ENCODE measurements at regions not wholly inside any gene's neighbourhood (a gene's known extent, or its start where the extent isn't known, plus 50 kb on each side); places are given as distances from the start of the nearest gene placed in this dataset.

GRCh38 chr22:48627966-48628365 is 1199.7 kb downstream of the BRD1 start:
- TF ChIP-seq POLR2A (IDR thresholded peaks at IDR 0.05) (no peak), CTCF (IDR thresholded peaks at IDR 0.05) (no peak)

Data from heart left ventricle (tissue), 13 donors.